AG09319 (cell line): ENCODE measurements at regions not wholly inside any gene's neighbourhood (a gene's known extent, or its start where the extent isn't known, plus 50 kb on each side); places are given as distances from the start of the nearest gene placed in this dataset.

ENCODE experiments used
- DNase-seq: peaks from one replicate; pipeline ENCODE4 v3.0.0-alpha.2; 2010; ENCODE audit warnings: low read depth; ENCODE audit errors: extremely low read depth
- TF ChIP-seq, protein P1 (sequence below): IDR thresholded peaks from 2 replicates; pipeline ENCODE4 v1.5.1; 2011; ENCODE audit warnings: low read depth, mild to moderate bottlenecking, inconsistent platforms, low read length, moderate library complexity

DNA sequence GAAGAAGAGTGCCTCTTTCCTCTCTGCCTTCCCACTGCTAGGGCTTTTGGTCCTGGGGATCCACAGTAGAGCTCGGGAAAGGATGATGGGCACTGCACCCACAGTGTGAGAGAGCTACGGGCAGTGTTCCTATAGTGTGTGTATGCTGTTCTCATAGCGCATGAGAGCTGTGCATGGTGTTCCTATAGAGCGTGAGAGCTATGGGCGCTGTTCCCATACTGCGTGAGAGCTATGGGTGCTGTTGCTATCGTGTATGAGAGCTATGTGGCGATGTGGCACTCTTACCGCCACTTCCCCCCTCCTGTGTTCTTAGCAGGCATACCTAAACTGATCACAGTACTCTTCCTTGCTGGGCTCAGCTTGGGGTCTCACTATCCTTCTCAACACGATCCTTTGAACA, 213.5 kb downstream of the EDEM1 start:
- no peak for DNase-seq
- TF ChIP-seq, protein P1, sequence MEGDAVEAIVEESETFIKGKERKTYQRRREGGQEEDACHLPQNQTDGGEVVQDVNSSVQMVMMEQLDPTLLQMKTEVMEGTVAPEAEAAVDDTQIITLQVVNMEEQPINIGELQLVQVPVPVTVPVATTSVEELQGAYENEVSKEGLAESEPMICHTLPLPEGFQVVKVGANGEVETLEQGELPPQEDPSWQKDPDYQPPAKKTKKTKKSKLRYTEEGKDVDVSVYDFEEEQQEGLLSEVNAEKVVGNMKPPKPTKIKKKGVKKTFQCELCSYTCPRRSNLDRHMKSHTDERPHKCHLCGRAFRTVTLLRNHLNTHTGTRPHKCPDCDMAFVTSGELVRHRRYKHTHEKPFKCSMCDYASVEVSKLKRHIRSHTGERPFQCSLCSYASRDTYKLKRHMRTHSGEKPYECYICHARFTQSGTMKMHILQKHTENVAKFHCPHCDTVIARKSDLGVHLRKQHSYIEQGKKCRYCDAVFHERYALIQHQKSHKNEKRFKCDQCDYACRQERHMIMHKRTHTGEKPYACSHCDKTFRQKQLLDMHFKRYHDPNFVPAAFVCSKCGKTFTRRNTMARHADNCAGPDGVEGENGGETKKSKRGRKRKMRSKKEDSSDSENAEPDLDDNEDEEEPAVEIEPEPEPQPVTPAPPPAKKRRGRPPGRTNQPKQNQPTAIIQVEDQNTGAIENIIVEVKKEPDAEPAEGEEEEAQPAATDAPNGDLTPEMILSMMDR, result no peak

DNA sequence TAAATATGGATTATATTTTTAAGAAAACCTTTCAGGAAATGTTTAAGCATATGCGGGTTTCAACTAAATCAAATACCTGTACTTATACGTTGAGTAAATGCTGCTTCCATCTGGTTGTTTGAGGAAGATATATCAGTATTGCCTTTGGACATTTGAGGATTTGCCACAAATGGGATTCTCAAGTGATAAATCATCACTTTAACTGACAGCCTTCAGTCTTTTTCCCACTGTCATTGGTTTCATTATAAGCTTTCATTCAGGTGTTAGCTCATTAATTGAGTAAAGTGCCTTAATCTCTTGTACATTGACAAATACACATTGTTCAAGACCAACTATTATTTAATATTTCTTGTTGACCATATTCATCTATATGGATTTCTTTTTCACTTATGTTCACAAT, 217.2 kb downstream of the EDEM1 start:
- DNase-seq, result no peak
- TF ChIP-seq, protein P1, result no peak

DNA sequence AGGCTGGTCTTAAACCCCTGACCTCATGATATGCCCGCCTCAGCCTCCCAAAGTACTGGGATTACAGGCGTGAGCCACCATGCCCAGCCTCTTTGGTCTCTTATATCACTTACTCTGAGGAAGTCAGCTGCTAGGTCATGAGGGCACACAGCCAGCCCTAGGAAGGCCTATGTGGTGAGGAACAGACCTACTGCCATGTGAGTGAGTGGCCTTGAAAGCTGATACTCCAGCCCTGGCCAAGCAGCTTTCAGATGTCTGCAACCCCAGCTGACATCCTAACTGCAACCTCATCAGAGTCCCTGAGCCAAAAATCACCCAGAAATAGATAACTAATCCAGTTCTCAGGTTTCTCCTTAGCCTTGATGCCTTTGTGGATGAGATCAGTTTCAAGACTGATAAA, 224.3 kb downstream of the EDEM1 start:
- no peak for DNase-seq
- TF ChIP-seq, protein P1, result no peak

DNA sequence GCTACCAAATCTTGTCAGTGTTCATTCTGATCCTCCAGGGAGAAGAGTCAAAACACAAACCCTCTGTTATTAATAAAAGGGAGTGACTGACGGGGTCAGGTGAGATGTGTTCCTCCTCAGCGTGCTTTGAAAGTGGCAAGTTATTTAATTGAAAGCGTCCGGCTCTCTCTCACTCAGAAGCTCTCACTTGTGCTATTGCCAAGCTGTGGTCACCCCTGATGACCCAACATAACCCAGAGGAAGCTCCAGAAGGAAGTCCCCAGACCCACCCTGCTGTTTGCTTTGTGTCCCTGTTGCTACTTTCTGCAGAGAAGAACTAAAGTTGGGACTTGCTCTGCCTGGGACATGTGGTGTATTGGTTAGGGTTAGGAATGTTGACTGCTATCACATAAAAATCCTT, 235.6 kb downstream of the EDEM1 start:
- DNase-seq, result no peak
- TF ChIP-seq, protein P1, result no peak

DNA sequence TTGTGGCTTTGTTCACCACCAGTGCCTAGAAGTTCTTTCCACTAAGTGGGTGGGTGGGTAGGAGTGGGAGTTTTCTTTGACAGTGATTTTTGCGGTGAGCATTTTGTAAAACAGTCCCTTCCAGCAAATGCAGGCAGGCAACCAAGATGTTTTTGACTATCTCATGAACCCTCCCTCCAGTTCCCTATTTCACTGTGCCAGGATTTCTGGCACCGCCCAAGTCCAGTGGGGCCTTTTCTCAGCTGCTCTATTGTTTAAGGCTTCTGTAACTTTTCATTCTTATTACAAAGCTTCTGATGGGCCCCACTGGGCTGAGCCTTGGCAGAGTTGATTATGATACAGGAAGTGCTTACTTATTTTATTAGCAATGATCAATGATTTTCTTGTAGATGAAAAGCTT, 236.0 kb downstream of the EDEM1 start:
- no peak for DNase-seq
- TF ChIP-seq, protein P1, result no peak

DNA sequence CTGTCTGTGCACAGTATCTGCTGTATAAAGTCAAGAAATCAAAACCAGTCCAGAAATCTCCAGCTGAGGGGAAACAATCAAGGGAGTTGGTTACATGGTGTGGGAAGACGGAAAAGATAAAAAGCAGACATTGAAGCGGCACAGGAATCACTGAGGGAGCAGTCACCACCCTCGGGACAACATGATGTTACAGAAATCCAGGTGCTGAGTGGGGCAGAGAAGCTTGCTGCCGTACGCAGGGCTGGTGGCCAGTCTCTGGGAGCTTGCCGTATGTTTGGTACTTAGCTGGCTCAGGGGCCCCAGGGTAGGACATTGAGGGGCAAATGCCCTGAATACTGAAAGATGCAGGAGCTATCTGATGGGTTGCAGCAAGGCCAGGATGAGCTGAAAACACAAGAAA, 237.9 kb downstream of the EDEM1 start:
- no peak for DNase-seq
- TF ChIP-seq, protein P1, result no peak

DNA sequence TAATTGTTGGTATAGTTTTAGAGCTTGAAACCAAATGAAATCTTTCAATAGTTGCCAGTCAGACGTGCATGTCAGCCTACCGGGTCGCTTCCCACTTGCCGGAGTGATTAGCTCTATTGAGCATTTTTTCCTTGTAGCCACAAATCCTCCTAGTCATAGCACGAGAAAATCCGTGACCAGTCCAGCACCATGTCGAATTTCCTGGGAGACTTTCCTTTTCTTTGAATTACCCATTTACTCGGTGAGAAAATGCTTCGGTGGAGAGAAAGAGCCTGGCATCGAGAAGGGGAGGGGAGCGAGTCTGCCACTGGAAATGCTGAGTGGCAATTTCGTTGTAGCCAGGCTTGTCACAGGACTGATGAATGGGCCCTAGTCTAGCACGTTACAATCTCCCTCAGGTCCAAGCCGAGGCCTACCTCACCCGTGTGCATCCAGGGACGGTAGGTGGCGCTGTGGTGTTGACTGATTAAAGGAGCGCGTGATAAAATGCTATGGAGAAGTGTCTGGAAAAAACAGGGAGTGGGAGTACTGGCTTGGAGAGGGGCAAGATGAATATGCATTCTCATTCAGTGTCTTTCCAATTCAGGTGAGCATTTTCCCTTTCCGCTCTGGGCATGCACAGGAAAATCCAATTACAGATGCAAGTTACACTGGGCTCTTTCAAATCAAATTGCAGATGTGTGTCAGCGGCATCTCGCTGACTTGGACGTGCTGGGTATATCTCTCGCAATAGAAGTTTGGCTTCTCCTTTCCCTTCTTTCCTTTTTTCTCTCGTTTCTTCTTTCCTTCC, 238.8 kb downstream of the EDEM1 start:
- peak; percentile 8 for DNase-seq

More for the DNA sequence above, 238.8 kb downstream of the EDEM1 start:
- TF ChIP-seq, protein P1, result peak; percentile 85
